ENCODE measurements at regions not wholly inside any gene's neighbourhood (a gene's known extent, or its start where the extent isn't known, plus 50 kb on each side); places are given as distances from the start of the nearest gene placed in this dataset.
"Not testable (repeated sequence)": the region's sequence is repeated elsewhere in the genome, so short reads cannot be mapped to it uniquely, and the experiment has no call there.

GRCh38 chr18:38790786-38791185 lies 1225.2 kb upstream of the CELF4 start:
- intact Hi-C loops (cut with micrococcal nuclease), result no loop called here

DNA sequence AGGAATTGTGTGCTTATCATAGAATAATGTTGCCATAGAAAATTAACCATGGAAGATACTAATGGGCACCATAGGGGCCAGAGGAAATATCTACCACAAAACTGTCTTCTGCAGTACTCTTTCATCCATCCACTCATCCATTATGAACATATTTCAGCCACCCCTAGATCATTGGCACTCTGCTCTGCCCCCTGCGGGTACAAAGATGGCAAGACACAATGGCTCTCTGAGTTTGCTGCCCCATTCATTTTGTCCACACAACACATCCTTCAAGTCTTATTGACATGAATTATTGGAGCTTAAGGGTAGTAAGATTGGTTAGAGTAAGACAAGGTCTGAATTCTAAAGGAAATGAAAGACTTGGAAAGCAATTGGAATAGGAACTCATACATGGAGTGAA lies 1224.7 kb upstream of the CELF4 start:
- intact Hi-C loops (cut with micrococcal nuclease), result no loop called here

- intact Hi-C loops (cut with micrococcal nuclease), result no loop called here
These were observed 1223.5 kb upstream of the CELF4 start for GRCh38 chr18:38789141-38789540.

GRCh38 chr18:38786906-38787305 lies 1221.3 kb upstream of the CELF4 start:
- intact Hi-C loops (cut with micrococcal nuclease), result no loop called here

DNA sequence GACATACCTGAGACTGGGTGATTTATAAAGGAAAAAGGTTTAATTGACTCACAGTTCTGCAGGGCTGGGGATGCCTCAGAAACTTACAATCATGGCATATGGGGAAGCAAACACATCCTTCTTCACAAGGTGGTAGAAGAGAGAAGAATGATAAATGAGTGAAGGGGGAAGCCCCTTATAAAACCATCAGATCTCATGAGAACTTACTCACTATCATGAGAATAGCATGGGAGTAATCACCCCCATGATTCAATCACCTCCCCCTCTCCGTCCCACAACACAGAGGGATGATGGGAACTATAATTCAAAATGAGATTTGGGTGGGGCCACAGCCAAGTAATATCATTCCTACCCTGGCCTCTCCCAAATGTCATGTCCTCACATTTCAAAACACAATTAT lies 1206.0 kb upstream of the CELF4 start:
- intact Hi-C loops (cut with micrococcal nuclease), result not testable (repeated sequence)

DNA sequence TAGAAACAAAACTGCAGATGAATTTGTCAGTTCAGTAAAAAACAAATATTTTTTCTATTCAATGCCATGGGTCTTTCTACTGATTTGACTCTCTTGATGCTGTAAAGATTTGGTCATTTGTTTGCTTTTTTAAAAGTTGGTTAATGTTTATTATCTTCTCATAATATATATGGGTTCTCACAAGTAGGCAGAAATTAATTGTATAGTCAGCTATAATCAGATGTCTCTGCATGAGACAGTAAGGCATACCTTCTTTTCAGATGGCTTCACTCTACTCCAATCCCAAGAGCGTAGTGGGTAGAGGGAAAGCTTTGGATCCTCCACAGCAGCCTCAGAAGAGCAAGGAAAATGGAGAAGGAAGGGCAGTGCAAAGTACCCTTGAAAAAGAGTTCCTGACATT lies 1202.9 kb upstream of the CELF4 start:
- intact Hi-C loops (cut with micrococcal nuclease), result no loop called here

- intact Hi-C loops (cut with micrococcal nuclease), result loop anchor here (10.0 kb wide), 1 partner anchor 215 kb away; no protein-coding TSS in a partner anchor
These were observed 1193.9 kb upstream of the CELF4 start for GRCh38 chr18:38759457-38759856.

DNA sequence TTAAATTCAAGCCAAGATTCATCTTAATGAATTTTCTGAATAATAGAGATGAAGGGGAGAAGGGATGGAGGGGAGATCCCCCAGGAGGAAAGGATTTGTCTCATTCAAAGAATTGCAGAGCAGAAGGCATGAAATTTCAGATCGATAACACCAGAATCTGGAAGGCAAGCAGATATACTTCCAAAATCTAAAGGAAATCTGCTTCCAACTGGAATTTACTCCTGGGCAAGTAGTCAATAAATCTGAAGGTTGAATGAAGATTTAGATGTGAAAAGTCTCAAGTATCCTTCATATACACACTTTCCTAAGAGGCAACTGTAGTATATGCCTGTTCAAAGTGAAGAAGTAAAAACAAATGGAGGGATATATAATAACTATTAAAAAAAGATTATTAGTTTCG lies 1190.8 kb upstream of the CELF4 start:
- intact Hi-C loops (cut with micrococcal nuclease), result loop anchor here (10.0 kb wide), 1 partner anchor 212 kb away; no protein-coding TSS in a partner anchor

DNA sequence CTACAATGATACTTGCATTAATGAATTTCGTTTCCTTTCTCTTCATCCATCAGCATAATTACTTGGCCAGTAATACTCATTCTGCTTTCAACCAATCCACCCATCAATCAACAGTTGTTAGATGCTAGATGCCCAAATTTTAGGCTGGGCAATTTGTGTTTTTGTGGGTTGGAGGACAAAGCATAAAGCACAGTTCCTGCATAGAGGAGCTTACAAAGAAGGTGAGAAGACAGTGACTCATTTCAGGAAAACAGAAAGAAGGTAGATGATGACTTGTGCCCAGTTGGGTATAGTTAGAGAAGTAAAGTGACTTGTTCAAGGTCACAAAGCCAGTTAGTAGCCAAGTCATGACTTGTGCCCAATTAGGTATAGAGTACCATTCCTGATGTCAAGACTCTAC lies 1186.8 kb upstream of the CELF4 start:
- intact Hi-C loops (cut with micrococcal nuclease), result loop anchor here (10.0 kb wide), 1 partner anchor 208 kb away; no protein-coding TSS in a partner anchor

DNA sequence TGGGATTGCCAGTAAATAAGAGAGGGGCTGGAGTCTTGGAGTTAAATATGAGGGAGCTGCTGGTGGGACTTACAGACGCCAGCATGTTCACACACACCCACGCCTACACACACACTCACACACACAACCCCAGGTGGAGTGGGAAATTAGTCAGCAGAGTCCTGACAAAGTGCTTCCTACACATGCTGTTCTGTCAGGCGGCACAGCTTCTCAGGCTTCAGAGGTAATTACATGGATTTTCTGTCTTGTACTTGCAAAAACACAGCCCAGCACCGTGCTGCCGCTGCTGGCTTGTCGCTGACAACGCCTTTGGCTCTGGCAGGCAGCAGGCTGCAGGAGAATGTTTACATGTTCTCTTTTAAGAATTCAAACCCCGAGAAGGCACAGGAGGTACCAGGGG lies 1186.3 kb upstream of the CELF4 start:
- intact Hi-C loops (cut with micrococcal nuclease), result loop anchor here (10.0 kb wide), 1 partner anchor 207 kb away; no protein-coding TSS in a partner anchor

GRCh38 chr18:38751211-38751610 lies 1185.6 kb upstream of the CELF4 start:
- intact Hi-C loops (cut with micrococcal nuclease), result loop anchor here (10.0 kb wide), 1 partner anchor 206 kb away; no protein-coding TSS in a partner anchor

DNA sequence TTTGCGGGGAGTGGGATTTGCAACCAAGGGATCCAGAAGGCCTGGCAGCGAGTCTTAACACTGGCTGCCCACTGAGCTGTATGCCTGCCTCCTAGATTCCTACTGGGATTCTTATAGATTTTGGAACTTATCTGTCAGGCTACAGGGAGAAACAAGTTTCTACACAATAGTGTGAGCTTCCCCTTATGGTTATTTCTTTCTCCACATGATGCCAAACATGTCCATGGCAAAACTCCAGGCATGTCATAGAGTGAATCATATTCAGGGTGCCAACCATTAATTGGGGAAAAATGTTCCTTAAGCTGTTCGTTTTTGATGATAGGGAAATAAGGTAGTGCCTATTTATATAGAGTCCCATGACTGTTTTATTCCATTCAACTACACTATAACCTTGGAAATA lies 1185.2 kb upstream of the CELF4 start:
- intact Hi-C loops (cut with micrococcal nuclease), result loop anchor here (10.0 kb wide), 1 partner anchor 206 kb away; no protein-coding TSS in a partner anchor

DNA sequence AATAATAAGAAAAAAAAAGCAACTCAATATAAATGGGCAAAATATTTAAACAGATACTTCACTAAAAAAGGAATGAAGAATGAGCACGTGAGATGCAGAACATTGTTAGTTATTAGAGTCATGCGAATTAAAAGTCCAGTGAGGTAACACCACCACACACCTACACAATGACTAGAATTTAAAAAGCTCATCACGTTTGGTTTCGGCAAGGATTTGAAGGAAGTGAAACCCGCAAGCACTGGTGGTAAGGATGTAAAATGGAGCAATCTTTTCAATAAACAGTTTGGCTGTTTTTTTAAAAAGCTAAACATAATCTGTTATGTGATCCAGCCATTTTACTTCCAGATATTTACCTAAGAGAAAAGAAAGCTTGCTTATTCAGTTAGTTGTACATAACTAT lies 1181.6 kb upstream of the CELF4 start:
- intact Hi-C loops (cut with micrococcal nuclease), result no loop called here

GRCh38 chr18:38720181-38720580 lies 1154.6 kb upstream of the CELF4 start:
- intact Hi-C loops (cut with micrococcal nuclease), result not testable (repeated sequence)

- intact Hi-C loops (cut with micrococcal nuclease), result no loop called here
These were observed 1152.8 kb upstream of the CELF4 start for GRCh38 chr18:38718365-38718901.

GRCh38 chr18:38709122-38709521 lies 1143.5 kb upstream of the CELF4 start:
- intact Hi-C loops (cut with micrococcal nuclease), result no loop called here

- intact Hi-C loops (cut with micrococcal nuclease), result no loop called here
These were observed 1140.8 kb upstream of the CELF4 start for GRCh38 chr18:38706373-38706772.

DNA sequence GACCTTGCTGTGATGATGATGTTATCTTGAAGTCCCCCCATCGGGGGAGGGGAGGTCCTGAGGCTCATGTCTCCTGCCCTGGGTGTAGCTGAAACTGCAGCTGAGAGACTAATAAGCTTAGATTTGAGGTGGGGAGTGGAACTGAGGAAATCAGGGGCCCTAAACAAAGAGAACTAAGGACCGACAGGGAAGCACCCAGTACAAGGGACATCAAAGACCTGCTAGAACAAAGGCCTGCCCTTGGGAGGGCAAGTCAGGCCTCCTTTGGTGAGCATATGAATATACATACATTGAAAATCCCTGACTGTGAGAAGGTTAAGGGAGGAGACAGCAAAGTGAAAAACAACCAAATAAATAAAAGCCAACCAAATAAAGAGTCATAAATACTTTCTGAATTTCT lies 1132.5 kb upstream of the CELF4 start:
- intact Hi-C loops (cut with micrococcal nuclease), result no loop called here

- intact Hi-C loops (cut with micrococcal nuclease), result no loop called here
These were observed 1130.1 kb upstream of the CELF4 start for GRCh38 chr18:38695559-38696280.

DNA sequence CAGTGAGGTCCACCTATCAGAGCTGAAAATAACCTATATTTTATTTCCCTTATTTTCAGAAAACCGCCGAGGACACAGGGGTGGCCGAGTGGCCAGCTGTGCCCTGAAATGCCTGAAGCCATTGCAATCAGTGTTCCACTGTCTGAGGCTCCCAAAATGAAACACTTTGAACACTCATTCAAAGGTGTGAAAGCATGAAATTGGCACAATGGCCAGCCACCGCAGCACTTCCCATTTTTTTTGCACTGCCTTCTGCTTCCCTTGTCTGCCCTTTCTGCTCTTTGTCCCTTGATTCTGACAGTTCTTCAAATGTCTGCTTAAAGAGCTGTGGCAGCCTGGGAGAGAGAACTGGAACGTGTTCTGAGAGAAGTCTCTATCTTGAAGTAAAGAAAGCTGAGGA lies 1127.5 kb upstream of the CELF4 start:
- intact Hi-C loops (cut with micrococcal nuclease), result no loop called here

DNA sequence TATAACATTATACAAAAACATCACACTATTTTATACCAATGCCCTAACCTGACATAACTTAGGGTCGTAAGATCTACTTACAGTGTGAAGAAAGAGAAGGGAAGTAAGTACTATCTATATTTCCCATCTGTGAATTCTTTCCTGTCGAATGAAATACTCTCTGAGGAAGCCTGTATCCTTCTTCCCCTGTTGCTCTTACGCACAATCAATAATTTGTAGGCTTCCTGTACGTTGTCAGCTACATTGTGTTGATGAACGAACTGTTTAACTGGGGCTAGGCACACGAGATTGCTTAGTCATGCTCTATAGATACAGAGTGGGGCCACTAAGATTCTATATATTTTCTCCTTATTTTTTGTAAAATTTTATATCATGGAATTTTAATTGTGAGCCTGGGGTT lies 1125.0 kb upstream of the CELF4 start:
- intact Hi-C loops (cut with micrococcal nuclease), result no loop called here

DNA sequence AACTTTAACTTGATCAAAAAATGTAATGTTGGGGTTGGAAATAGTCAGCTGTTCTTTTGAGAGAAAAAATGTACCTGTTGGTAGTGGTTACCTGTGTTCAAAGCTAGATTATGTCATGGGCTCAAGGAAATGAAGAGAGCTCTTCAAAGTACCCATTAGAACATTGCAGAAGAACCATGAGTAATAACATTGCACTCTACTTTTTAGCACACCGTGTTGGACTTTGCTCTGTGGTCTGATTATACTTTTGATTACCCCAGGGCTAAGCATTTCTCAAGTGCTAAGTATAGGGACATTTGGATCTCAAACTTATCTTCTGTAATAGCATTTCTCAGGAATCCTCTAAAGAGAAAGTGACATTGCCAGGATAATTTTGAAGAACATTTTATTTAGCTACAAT lies 1122.8 kb upstream of the CELF4 start:
- intact Hi-C loops (cut with micrococcal nuclease), result no loop called here

DNA sequence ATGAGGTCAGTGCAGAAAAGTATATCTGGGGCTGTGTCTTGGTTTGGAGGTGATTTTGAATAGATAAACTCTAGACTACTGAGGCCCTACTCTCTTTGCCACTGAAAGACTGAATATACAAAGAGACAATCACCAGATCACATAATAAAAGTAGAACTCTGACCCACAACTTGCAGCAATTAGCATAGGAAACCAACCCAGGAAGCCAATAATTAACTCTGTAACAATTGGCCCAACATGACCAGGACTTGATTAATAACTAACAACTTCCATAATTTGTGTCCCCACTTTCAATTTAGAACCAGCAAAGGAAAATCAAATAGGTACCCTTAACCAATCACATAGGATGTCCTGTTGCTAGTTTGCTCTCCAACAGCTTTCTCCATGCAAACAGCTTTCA lies 1104.9 kb upstream of the CELF4 start:
- intact Hi-C loops (cut with micrococcal nuclease), result no loop called here
